DMS114 treated with DMSO at 0.1 percent for 48 hours (cell line): ENCODE measurements at regions not wholly inside any gene's neighbourhood (a gene's known extent, or its start where the extent isn't known, plus 50 kb on each side); places are given as distances from the start of the nearest gene placed in this dataset.

Experiments
- DNase-seq: peaks from one replicate; lab custom pipeline; 2025; ENCODE audit not compliant: unreplicated experiment; lab: John Stamatoyannopoulos, UW

- DNase-seq, result no peak
Observed at GRCh38 chr7:136183981-136184380, 206.8 kb upstream of the MTPN start.

GRCh38 chr7:136180984-136181383, 203.8 kb upstream of the MTPN start:
- DNase-seq, result no peak

- no peak for DNase-seq
Observed at GRCh38 chr7:136179851-136180721, 202.9 kb upstream of the MTPN start.

- no peak for DNase-seq
Observed at GRCh38 chr7:136179154-136179553, 202.0 kb upstream of the MTPN start.

DNA sequence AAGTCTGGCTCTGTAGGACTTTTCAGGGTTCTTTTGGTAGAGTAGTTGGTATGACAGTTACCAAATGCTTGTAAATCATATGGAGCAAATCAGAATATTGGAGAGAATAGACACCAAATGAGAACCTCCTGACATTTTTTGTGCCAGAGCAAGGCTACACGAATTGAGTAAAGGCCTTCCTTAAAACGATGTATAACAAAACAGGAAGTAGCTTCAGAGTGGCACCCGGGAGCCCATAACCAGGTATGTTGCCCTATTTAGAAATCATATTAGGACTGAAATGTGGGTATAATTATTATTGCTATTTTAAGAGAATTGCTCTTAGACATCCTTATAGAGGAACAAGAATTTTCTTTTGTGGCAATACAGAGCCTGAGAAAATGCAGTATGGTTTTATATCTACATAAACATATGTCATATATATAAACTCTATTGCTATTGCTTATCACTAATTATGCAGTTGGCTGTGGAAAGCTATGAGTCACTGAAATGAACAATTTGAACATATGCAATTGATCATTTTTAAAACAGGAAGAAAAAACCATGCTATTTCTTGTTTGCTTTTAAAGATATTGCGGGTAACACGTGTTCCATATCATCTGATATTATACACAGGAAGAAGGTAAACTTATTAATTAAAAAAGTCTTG, 197.4 kb upstream of the MTPN start:
- DNase-seq, result no peak

DNA sequence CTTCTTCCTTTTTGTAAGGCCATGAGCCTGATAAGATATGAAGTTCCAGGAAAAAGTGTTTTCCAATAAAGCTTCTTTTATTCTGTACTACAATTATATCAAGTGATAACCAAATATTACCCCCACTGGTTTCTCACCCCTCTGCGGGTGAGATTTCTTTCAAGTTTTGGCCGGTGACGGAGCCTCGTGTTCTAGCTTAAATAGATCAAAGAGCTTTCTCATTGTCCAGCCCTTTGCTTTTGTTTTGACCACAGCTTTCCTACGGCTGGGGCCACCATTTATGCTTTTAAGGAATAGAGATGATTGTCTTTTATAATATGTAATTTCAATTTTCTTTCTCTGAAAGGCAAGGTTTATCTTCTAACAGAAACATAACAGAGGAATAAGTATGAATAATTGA, 196.7 kb upstream of the MTPN start:
- DNase-seq, result no peak

DNA sequence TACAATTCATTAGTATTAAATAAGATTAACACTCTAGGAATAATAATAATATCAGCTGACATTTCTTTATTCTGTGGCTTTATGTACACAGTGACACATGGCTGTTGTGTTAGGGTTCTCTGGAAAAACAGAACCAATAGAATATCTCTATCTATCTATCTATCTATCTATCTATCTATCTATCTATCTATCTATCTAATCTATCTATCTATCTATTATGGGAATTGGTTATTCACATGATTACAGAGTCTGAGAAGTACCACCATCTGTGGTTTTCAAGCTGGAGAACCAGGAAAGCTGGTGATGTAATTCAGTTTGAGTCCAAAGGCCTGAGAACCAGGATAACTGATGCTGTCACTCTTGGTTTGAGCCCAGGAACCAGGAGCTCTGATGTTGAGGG, 194.1 kb upstream of the MTPN start:
- DNase-seq, result no peak

DNA sequence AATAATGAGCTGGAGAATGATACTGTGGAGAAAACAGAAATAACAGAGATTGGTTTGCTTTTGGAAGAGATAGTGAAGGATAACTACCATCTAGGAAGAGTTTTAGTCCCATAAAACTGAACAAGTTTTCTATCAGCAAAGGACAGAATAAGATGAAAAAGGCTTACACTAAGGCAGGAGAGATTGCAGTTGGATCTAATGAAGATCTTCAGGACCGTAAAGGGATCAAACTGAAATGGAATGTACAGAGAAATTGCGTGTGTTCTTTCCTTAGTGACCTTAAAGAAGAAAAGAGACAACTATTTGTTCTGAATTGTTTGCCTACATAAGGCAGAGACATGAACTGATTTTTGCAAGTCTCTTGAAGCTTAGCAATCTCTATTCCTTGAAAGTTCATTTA, 191.7 kb upstream of the MTPN start:
- DNase-seq, result no peak

- no peak for DNase-seq
Observed at GRCh38 chr7:136167991-136168390, 190.8 kb upstream of the MTPN start.

DNA sequence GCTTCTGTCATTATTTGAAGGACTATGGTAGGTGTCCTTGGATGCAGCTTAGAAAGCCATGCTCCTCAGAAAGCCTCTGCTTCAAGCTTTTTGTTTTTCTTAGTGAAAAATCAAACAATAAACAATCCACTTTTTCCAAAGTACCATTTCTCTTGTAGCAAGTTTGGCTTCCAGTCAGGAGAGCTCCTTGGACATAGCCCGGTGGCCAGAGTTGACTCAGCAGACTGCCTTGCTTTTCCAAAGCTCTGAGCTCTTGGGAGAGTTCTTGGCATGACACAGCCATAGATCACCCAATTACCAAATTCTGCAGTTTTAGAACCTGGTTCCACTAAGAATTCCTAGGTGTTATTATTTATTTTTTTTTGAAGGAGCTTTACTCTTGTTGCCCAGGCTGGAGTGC, 189.4 kb upstream of the MTPN start:
- DNase-seq, result no peak

DNA sequence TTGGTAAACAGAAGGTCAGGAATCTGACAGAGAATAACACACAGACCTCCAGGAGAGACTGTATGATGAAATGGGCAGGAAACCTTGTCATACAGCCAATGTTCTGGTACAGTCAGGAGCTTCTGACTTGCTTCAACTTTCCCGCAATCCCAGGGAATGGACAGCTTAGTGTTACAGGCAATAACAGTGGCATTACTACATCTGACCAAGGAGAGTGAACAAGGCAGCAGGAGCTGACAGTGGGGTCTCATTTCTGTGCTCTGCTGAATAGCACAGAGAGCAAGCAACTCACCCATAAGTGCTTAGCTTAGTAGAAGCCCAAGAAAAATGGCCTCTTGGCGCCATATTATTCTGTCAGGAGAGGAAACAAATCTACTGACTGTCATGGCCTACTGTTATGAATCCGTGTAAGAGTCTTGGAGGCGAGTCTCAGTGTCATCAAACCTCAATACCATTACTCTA, 186.2 kb upstream of the MTPN start:
- no peak for DNase-seq

- DNase-seq, result no peak
Observed at GRCh38 chr7:136150311-136150710, 173.2 kb upstream of the MTPN start.

DNA sequence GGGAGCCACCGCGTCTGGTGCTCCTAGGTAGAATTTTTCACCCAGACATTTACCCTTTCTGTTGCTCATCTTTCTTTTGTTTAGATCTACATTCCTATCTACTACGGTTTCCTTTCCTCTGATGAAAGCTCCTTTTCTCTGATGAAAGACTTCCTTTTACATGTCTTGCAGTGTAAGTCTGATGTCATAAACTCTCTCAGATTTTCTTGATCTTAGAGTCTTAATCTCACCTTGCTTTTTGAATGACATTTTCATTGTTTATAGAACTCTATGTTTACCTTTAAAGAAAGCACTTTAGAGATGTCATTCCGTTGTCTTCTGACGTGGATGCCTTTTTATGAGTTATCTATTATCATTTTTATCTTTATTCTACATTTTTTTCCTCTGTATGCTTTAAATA, 171.8 kb upstream of the MTPN start:
- DNase-seq, result no peak

DNA sequence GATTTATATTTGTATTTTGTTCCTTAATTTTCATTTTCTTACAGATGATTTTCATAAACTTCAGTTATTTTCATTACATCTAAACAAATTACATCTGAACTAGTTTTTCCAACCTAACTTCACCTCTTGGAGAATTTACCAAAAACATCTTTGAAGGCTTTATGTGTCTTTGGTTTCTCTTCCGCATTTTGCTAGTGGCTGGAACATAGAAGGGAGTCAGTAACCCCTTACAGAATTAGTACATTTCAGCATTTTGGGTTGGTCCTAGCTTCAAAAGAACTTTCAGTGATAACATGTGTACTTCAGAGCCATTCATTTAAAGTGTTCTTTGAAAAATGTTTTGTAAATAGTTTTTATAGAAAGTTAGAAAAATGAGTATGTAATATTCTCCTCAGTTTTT, 169.8 kb upstream of the MTPN start:
- no peak for DNase-seq

GRCh38 chr7:136144182-136144581, 167.0 kb upstream of the MTPN start:
- no peak for DNase-seq

DNA sequence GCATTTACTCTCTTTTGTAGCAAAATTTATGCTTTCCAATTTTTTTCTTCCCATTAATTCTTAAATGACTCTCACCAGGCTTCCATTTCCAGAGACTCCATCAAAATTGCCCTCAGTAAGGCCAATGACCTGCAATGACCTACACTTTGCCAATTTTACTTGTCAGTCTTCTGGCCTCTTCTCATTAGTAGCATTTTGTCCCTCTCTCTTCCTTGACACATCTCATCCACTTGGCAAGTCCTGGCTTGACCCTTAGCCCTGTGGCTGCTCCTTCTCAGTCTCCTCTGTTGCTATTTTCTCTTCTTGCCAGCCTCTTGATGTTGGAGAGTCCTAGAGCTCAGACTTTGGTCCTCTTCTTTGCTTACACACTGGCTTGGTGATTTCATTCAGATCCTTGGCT, 166.1 kb upstream of the MTPN start:
- DNase-seq, result no peak

GRCh38 chr7:136142583-136142982, 165.4 kb upstream of the MTPN start:
- DNase-seq, result no peak

GRCh38 chr7:136140469-136140868, 163.3 kb upstream of the MTPN start:
- DNase-seq, result no peak

GRCh38 chr7:136139417-136139816, 162.3 kb upstream of the MTPN start:
- DNase-seq, result no peak

DNA sequence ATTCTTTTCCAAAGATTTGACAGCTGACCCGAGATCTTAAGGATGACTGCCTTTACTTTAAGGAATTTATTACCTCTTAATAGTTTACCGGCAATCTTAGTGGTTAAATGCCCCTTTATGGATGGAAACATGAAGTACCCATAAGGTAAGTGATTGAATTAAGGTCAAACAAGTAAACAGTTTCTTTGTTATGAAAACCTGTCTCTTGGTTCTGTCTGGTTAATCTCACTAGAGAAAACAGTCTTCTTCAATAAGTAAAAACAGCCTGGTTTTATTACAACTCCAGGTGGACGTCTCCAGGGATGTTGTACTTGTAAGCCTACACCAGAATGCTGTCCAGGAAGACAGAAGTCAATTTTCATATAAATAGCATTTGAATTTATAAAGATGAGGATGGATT, 161.8 kb upstream of the MTPN start:
- DNase-seq, result no peak

DNA sequence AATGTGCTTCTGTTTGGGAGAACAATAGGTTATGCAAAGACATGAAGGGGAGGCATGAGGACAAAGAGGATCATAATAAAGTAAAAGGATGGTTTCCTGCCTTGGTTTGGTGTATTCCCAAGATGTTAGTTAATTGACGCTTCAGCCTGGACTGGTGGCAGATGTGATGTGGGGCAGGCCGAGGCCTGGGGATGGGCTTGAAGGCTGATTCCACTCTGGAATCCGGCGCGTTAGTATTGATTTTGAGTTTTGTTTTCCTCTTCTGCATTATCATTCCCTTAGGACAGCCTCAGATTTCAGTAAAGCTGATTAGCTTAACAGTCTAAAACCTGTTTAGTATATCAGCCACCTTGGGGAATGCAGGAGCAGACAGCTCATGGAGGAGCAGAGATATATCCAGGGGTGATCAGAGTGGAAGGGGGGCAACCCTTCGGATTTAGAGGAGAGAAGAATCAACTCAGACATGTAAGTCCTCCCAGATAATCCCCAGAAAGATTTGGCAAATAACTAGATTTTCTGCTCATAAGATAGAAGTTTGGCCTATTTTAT, 159.8 kb upstream of the MTPN start:
- no peak for DNase-seq

DNA sequence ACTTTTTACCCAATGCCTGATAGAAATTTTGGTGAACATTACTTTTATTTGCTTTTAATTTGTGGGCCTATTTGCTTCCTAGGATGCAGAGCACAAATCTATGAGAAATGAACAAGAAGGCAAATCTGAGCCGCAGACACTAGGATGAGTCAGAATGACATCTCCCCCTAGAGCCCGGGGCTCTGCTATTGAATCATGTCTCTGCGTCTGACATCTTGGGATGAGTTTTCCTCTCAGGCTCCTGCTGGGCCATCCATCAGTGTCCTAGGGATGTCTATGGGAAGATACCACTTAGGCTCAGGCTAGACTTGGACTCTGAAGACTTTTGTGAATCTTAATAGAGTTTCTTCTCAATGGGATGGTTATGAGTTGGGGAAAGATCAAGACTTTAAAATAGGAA, 157.3 kb upstream of the MTPN start:
- DNase-seq, result no peak
